ENCODE measurements at regions not wholly inside any gene's neighbourhood (a gene's known extent, or its start where the extent isn't known, plus 50 kb on each side); places are given as distances from the start of the nearest gene placed in this dataset.

DNA sequence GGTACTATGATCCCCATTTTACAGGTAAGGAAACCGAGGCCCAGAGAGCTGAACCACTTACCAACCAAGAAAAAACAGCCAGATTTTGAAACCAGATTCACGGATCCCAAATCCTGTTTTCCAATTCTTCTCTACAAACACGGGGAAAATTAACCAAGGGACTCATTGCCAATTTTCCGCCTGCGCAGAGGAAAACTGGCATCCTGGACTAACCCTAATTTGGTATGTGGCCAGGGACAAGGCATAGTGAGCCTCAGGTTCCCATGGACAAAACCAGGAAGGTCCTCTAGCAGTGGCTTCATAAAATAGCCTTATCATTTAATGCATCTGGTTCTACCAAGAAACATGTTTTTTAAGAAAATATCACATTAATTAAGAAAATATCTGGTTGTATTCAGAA, 517.3 kb downstream of the MED13L start:
- no peak for DNase-seq (ENCODE audit: low spot score)

DNA sequence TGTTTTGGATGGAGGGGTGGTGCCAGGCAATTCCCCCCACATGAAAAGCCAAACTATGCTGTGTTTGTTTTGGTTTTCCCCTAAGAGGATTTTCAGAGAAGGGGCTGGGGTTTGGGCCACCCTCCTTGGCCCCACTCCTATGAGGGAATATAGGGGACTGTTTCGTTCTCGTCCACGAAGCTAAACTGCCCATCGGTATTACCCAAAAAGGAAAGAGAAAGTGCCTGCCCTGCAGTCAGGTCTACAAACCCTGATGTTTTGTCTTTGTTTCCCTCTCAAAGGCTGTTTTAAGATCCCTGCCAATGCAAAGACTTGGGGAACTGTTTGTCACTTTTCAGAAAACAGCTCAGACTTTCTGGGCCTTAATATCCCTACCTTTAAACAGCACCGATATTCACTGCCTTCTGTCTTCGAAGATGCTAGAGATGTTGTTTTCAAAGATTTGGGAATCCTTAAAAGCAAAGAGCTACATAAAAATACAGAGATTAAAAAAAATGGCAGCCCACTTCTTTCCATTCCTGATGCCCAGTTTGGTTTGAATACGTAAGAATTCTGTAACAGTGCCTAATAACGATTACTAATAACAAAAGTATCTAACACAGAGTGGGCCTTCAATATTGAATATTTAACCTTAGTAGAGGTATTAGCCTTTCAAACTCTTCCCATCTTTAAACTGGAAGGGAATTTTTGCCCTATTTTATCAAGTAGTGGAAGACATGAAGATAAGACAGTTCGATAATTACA, 518.4 kb downstream of the MED13L start:
- DNase-seq (ENCODE audit: low spot score): no peak

DNA sequence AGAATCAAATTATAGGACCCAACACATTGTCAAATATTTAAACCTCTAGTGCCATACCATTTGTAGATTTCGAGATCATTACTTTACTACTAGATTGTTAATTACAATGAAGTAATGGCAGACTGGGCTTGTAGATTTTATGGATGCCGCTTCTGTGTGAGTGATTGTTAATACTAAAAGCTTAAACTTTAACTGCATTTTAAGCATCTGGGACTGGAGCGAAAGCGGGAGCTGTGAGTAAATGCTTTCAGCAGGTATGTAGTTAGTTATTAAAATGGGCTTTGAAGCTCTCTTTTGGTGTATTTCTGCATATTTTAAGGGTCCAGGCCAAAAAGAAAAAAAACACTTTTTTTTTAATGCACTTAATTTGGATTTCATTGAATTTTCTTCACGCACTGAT, 519.3 kb downstream of the MED13L start:
- no peak for DNase-seq (ENCODE audit: low spot score)

DNA sequence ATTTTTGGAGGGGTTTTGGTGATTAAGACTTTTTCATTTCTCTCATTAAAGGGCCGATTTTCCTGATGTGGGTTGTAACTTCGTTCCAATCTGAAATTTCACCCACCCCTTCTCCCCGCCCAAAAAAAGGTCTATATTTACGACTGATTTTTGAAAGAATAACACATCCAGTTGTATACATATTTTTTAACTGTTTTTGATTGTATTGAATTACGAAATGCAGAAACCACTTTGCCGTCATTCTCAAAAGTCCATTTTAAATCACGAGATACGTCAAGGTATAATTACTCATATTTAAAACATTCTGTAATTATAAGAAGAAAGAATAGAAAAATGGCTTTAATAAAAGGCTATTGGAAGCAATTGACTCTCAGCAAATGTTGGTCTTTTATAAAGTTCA, 520.7 kb downstream of the MED13L start:
- DNase-seq (ENCODE audit: low spot score): no peak

DNA sequence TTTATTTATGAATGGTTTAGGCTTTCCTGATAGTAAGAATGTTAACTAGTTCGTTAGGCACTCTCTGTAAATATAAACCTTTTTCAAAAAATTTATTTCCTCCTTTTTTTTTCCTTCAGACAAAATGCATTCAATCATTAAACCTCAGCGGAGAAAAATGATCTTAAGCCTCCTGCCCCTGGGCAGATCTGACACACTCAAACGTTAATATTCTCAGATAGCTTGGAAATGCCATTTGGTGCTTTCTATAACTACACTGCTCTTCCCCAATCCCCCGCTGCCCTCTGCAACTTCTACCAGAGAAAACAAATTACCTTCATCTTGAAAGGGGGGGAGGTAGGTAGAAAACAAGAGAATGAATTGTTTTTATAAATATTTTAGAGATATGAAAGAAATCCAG, 521.2 kb downstream of the MED13L start:
- no peak for DNase-seq (ENCODE audit: low spot score)

DNA sequence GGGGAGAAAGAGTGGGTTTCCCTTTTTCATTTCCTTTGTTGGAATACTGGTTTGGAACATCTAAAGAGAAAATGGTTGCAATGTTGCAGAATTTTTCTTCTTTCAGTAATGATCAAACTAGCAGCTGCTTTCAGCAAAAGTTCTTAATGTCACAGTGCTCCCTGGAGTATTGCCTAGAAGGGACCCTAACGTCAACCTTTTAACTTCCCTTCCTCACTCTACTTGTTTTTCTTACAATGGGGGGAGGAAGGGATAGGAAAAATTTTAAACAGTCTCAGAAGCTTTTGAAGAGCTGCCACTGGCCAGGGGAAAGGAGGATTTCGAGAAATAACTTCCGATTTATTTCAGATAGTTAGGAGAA, 521.8 kb downstream of the MED13L start:
- no peak for DNase-seq (ENCODE audit: low spot score)

DNA sequence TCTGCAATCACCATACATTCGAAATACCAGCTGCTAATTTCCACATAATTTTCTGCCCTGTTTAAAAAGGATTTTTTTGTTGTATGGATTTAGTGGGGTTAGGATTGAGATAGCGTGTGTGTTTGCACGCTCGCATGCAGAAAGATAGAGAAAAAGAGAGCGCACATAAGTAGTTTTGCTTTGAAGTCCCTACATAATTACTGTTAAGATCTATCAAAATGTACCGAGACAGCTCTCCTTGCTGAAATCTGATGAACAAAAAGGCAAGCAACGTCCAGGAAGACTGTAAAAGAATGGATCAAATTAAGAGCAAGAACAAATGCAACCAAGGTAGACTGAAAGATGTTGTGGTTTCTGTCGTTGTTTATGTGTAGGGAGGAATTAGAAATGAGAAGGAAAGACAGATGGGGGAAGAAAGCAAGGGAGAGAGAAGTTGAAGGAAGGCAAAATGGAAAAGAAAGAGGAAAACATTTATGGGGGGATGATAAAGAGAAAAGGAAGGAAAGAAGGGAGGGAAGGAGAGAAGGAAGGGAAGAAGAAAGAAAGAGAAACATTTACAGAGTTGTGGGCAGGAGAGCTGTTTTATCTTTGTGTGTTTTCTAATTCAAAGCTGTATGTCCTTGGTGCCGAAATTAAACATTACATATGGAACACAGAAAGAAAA, 522.3 kb downstream of the MED13L start:
- DNase-seq (ENCODE audit: low spot score): no peak

DNA sequence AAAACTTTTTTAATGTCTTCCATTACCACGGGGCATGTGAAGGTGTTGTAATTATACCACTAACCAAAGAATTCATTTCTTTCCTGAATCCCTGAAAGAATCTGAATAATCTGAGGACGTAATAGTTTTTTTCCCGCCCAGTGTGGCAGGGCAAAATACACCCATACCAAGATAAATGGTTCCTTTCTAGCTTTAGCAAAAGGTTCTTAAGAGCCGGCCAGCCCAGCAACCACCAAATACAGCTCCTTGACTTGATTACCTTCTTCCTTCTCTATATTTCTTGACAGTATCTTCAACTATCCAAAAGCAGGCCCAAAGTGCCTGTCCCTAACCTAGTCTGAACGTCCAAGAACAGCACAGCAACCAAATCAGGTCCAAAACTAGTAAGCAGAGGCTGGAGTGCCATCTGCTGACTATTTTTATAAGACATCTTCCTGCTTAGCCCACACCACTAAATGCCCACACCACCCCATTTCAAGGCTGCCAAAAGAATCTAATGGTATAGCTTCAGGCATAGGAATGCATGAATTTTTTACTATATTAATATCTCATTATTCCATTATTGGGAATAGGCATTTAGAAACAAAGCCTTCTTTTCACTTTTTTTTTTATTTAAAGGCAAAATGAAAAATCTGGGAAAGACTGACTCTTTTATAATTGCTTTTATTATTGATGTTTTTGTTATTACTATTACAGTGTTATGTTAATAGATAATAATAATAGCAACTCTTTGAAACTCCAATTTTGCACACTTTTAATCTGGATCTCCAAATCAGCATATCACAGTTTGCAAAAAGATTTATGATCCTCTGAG, 524.4 kb downstream of the MED13L start:
- peak; percentile 66 for DNase-seq (ENCODE audit: low spot score)

DNA sequence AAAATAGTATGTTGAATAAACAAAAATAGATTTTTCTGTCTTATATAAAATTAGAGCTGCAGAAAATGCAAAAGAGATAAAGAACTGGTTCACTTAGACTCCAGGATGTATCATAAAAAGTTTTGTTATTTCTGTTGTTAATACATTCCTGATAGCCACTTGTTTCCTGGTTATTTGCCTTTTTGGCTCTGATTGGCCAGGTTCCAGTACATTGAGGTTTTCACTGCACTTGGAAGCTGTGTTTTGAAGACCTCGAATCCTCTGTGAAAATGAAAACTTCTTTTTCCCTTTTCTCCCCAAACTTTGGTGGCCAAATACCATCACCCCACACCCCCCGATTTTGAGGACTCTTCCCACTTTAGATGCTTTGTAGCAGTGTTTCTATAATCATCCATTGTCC, 525.3 kb downstream of the MED13L start:
- no peak for DNase-seq (ENCODE audit: low spot score)

DNA sequence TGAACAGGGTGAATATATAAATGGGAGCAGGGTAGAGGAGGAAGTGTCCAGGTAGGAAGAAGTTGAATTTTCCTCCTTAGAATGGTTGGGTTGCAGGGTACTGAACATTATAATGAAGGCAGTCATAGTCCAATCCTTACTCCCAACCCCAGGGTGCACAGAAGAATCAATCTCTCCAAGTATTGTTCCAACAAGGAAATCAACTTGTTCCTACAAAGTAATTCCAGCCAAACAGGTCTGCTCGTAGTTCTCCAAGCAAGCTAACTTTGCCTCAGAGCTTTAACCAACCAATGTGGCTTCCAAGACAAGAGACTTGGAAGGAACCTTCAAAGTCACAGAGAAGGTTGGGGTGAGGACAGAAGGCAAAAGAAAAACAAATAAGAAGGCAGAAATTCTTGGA, 527.2 kb downstream of the MED13L start:
- no peak for DNase-seq (ENCODE audit: low spot score)

DNA sequence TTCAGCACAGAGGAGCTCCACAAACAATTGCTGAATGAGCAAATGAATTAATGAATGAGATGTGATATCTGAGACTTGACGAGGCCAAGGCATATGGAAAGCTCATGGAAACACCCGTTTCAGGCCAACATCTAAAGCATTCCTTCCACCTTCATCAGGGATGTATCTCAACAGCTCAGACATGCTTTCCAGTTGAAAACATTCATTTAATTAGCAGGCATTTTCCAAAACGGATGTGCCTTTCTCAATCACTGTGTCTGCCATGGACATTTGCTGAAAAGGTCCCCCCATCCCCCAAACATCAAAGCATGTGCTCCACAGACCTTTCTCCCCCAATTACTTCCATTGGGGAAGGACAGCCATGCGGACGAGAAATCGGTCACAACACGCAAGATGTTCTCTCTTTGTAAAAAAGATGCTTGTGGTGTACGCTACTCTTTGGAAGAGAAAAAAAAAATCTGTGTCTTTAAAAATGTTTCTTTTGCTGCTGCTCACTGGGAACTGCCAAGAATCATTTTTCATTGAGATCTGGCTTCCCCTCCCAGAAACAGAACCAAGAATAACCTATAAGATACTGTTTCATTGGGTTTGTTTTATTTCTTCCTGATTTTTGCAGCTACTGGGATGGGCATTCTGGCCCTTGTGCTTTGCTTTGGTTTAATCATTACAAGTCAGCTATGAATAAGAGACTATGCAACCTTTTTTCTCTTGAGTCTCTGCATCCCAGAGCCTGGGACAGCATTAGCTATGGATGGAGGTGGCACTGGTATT, 528.2 kb downstream of the MED13L start:
- DNase-seq (ENCODE audit: low spot score): no peak

DNA sequence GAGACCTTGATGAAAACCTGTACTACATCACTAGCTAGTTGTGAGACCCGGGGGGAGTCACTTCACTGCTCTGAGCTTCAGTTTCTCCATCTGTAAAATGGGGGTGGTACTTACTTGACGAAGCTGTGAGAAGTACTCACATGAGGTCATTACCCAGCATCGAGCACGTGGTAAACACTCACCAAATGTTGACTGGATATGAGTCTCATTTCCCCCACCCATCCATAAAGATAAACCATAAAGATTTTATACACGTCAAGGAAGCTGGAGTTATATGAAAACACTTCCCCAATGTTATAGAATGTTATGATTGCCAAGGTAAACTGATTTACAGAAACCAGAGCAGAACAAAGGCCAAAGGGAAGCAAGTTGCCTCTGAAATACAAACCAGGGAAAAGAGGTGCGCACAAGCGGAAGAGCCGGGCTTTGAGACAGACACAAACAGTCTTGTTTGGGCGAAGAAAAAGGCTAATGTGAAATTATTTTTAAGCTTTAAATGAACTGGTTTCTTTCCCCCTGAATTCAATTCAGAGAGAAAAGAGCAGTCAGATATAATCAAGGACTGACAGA, 536.8 kb downstream of the MED13L start:
- DNase-seq (ENCODE audit: low spot score): no peak

DNA sequence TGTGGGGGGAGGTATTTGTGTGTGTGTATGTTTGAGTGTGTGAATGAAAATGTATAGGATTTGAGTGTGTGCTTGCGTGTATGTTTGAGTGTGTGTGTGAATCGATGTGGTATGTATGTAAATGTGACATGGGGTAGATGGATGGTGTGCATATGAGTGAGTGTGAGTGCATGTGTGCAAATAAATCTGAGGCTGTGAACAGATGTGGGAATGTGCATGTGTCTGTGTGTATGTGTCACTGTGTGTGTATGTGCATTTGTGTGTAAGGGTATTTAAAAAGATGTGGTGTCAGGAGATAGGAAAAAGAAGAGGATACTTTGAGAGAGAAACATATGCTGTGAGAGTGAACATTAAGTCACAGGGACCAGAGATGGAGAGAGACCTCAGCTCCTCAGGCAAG, 539.6 kb downstream of the MED13L start:
- DNase-seq (ENCODE audit: low spot score): no peak

DNA sequence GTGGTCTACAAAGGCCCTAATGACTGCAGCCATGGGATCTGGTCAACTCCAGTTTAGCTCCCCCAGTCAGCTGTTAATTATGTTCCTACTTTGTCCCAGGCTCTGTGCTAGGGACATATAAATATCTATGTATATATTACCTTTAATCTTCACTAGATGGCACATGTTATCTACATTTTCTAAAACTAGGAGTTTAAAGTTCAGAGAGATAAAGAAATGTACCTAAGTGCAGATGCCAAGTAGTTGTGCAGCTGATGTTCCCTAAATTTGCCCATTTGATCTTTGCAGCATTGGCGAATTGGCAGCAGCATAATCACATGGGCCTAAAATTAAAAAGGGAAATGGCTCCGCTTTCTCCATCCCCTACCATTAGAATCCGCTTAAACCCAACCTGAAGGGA, 541.1 kb downstream of the MED13L start:
- DNase-seq (ENCODE audit: low spot score): no peak

DNA sequence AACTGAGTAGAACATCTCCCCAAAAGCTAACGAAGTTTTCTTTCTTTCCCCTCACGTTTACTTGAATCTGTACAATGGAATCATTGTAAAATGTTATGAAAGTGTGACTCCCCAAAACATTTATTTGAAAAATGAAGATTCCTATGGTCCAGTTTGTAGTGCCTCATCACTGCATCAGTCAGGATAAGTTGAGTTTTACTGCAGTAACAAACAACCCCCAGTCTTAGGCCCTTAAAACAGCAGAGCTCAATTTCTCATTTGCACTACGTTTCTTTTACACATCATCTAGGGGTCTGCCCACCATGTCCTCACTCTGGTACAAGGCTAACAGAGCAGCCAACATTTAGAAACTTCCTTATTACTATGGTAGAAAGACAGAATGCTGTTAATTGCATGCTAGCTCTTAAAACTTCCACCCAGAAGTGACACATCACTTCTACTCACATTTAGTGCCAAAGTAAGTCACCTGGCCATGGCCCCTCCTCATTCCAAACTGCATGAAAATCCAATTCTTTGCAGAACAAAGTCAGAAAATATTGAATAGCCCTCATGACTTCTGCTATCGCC, 546.4 kb downstream of the MED13L start:
- DNase-seq (ENCODE audit: low spot score): no peak

DNA sequence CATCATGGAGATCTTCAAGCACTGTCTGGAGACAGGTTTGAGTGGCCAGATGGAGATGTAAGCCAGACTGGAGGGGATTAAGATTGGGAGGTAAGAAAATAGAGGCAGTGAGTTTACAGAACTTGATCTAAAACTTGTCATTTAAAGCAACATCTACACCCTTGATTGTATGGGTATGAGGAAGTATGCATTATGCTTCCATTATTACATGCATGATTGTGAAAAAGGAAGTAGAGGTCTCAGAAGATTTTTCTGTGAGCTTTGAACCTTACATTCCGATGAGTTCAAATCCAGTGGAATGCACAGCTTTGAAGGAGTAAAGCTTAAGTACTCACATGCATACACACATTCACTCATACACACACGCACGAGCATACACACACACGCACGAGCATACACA, 550.8 kb downstream of the MED13L start:
- no peak for DNase-seq (ENCODE audit: low spot score)

DNA sequence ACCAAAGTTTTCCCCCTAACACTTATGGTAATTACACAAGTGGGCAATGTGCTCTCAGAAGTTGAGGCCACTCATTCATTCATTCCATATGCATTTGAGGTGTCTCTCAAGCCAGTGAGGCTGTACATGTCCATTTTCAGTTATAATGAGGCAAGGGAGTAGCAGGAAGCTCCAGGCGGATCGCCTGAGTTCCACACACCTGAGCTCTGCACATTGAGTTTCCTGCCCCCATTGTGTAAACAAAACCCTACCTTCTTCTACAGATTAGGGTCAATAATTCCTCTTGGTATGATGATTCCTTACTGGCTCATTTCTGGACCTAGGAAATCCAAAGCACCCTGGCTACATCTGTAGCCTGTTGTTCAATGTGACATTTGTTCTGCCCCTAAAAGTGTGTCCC, 555.3 kb downstream of the MED13L start:
- no peak for DNase-seq (ENCODE audit: low spot score)

DNA sequence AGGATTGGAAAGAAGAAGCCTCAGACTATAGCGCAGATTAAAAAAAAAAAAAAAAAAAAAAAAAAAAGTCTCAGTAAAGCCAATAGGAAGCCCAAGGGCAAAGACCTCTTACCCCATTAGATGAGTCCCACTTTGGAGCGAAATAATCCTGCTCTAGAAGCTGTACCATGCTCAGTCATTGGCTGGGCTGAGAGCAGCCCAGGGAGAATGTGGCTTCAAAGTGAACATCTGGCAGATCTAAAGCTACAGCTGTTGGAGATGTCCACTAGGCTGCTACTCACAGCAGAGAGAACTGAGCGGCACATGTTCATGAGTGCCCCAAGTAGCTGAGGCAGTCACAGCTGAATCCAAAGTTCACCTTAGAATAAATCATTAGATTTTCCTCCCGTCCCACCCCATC, 560.9 kb downstream of the MED13L start:
- no peak for DNase-seq (ENCODE audit: low spot score)

DNA sequence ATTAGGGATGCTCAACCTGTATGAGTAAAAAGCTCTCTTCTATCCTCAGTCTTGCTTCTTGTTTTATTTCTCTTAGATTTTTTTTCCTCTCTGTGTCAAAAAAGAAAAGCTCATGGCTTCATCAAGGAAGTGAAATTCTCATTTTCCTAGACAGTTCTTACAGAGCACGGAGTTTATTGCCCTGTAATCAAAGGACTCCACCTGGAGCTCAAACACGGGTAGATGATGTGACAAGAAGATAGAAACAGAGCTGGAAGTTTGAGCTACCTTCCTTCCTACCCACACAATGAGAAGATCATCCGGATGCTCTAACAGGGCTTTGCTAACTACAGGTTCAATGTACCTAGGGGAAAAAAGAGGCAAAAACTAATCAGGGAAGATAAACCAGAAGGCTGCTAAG, 564.8 kb downstream of the MED13L start:
- no peak for DNase-seq (ENCODE audit: low spot score)

DNA sequence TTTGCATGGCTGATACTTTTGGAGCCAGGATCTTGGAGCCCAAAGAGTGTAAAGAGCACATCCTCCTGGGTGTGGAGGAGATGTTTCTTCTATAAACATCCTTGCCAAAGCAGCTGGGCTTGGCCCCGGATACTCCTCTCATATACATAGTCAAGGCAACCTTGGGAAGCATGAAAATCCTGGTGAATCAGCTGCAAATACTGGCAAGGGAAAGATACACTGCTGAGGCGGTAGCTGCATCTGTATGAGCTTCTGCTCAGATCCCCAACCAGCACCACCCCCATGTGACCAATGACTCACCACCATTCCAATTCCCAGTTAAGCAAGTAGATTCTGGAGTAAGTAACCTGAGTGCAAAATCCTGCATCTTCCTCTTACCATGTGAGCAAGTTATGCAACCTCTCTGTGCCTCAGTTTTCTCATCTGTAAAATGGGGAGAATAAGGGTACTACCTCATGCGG, 567.4 kb downstream of the MED13L start:
- DNase-seq (ENCODE audit: low spot score): no peak

DNA sequence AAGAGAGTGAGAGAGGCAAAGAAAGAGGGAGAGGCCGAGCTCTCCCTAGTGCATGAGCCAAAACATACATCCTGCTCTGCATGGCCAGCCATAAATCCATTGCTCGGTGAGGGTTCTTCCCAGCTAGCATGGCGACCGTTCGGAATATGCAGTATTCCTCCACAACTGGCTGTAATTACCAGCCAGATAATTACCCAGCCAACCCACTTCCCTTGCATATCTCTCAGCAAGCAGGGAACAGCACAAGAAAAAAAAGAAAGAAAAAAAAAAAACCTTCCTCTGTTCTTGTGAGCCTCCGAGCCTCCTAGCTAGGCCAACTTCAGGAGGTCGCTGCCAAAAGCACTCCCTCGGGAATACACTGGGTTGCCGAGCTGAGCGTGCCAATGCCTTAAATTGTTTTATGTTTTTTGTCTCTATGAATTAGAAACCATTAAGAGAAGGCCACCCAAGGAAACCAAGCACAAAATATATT, 567.9 kb downstream of the MED13L start:
- DNase-seq (ENCODE audit: low spot score): no peak

DNA sequence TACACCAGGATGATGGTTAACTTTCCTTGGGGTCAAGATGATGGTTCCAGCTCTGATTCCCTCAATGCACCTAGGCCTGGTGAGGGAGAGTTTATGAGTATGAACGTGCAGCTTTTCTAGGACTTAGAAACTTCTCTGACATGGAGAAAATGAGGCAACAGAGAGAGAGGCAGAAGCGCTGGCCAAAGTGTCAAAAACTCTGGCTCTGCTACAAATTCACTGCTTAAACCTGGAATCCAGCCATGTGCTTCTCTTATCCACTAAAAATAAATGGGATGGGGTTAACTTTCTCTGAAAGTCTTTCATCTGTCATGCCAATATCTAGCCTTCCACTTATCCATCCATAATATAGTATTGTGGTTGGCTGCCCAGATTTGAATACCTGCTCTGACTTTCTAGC, 568.7 kb downstream of the MED13L start:
- no peak for DNase-seq (ENCODE audit: low spot score)

Data from iPS-NIHi11 (cell line).